A549 (cell line): ENCODE measurements at regions not wholly inside any gene's neighbourhood (a gene's known extent, or its start where the extent isn't known, plus 50 kb on each side); places are given as distances from the start of the nearest gene placed in this dataset.

Experiments used
- ATAC-seq, 2 experiments: fragments of 200-7000 bp in 1 of 2; fragments of >200 bp in 1 of 2; cut with Nextera tagmentation in 1 of 2; cut with Tn5 transposase in 1 of 2; 3 replicates each; pipeline versions ENCODE4 v1.8.0 to v1.9.1; 2018 to 2020; ENCODE audit warnings: mild to moderate bottlenecking in 1 of 2, moderate library complexity in 1 of 2
- CTCF ChIA-PET: fragments of 300-600 bp; sonication (Branson Sonifier 250); formaldehyde crosslinking; extraction: SDS; loops from one replicate; lab custom pipeline; 2021; ENCODE audit warnings: antibody characterized with exemption, inconsistent platforms; lab: Yijun Ruan, JAX
- POLR2A ChIA-PET: fragments of 350-600 bp; formaldehyde crosslinking; extraction: SDS; loops from one replicate; lab custom pipeline; 2021; ENCODE audit warnings: antibody characterized with exemption, inconsistent platforms; lab: Yijun Ruan, JAX
- DNase-seq, 2 experiments: peaks; one replicate each; pipeline versions ENCODE4 v3.0.0 to v3.0.0-alpha.2; 2011 to 2016; ENCODE audit warnings: low read depth in 1 of 2, low spot score in 1 of 2
- FAIRE-seq: peaks from 2 replicates; lab custom pipeline; 2011; peaks lifted over from hg19 to GRCh38; lab: Jason Lieb, UNC
- H3K27ac ChIP-seq, 2 experiments: fragments of >200 bp; sonication (Bioruptor Twin); formaldehyde crosslinking; 3 replicates each; pipeline ENCODE4 v1.5.1; 2016 to 2017
- H3K4me1 ChIP-seq: fragments of >200 bp; sonication (Bioruptor Twin); formaldehyde crosslinking; 3 replicates; pipeline ENCODE4 v1.6.1; 2016
- H3K4me2 ChIP-seq: fragments of >200 bp; sonication (Bioruptor Twin); formaldehyde crosslinking; 3 replicates; pipeline ENCODE4 v1.6.1; 2016
- H3K4me3 ChIP-seq: fragments of >200 bp; sonication (Bioruptor Twin); formaldehyde crosslinking; 3 replicates; pipeline ENCODE4 v1.5.1; 2016
- H3K9me3 ChIP-seq: fragments of >200 bp; sonication (Bioruptor Twin); formaldehyde crosslinking; 3 replicates; pipeline ENCODE4 v1.6.1; 2016
- ATOH8 ChIP-seq: fragments of 250-450 bp; sonication (Bioruptor Pico); IDR thresholded peaks from 2 replicates; pipeline ENCODE4 v1.5.0; 2020; ENCODE audit warnings: low read depth, mild to moderate bottlenecking, moderate library complexity
- BCL3 ChIP-seq: fragments of >200 bp; sonication (Bioruptor Twin); formaldehyde crosslinking; IDR thresholded peaks from 3 replicates; pipeline ENCODE4 v1.6.1; 2016
- BHLHE40 ChIP-seq: IDR thresholded peaks from 2 replicates; pipeline ENCODE4 v1.6.1; 2012; ENCODE audit warnings: low read depth, low read length, inconsistent platforms
- CEBPB ChIP-seq, 2 experiments: fragments of >200 bp in 1 of 2; sonication (Bioruptor Twin) in 1 of 2; formaldehyde crosslinking in 1 of 2; IDR thresholded peaks; 2 replicates each; pipeline ENCODE4 v1.6.1; 2012 to 2016
- CHD2 ChIP-seq: fragments of 150-350 bp; IDR thresholded peaks from 2 replicates; pipeline ENCODE4 v1.6.1; 2014; ENCODE audit warnings: low read length; ENCODE audit not compliant: partially characterized antibody
- CHD4 ChIP-seq: fragments of 200-600 bp; sonication (generic); IDR thresholded peaks from 2 replicates; pipeline ENCODE4 v1.6.1; 2016; ENCODE audit warnings: antibody characterized with exemption, mild to moderate bottlenecking, borderline replicate concordance
- E2F6 ChIP-seq: IDR thresholded peaks from 2 replicates; pipeline ENCODE4 v1.6.1; 2012; ENCODE audit warnings: low read depth, borderline replicate concordance
- FOSL2 ChIP-seq, 2 experiments: fragments of 450-650 bp in 1 of 2; fragments of >200 bp in 1 of 2; sonication (Bioruptor Twin) in 1 of 2; formaldehyde crosslinking; IDR thresholded peaks; 2 replicates each; pipeline versions ENCODE4 v1.5.0 to v1.6.1; 2016 to 2020; ENCODE audit warnings: mild to moderate bottlenecking in 1 of 2, moderate library complexity in 1 of 2
- GATA3 ChIP-seq: IDR thresholded peaks from 2 replicates; pipeline ENCODE4 v1.6.1; 2012; ENCODE audit warnings: borderline replicate concordance
- HES2 ChIP-seq: fragments of >200 bp; sonication (Bioruptor Twin); formaldehyde crosslinking; IDR thresholded peaks from 2 replicates; pipeline ENCODE4 v1.6.1; 2016
- HOXB5 ChIP-seq: fragments of 250-450 bp; sonication (Bioruptor Pico); IDR thresholded peaks from 2 replicates; pipeline ENCODE4 v1.5.0; 2020; ENCODE audit warnings: mild to moderate bottlenecking, moderate library complexity
- JUNB ChIP-seq: fragments of >200 bp; sonication (Bioruptor Twin); formaldehyde crosslinking; IDR thresholded peaks from 2 replicates; pipeline ENCODE4 v1.6.1; 2016
- KDM1A ChIP-seq: fragments of 200-600 bp; sonication (generic); IDR thresholded peaks from 2 replicates; pipeline ENCODE4 v1.6.1; 2016; ENCODE audit warnings: low read depth, mild to moderate bottlenecking
- MAZ ChIP-seq: fragments of 150-350 bp; IDR thresholded peaks from 2 replicates; pipeline ENCODE4 v1.6.1; 2014; ENCODE audit warnings: antibody characterized with exemption, low read depth, low read length, borderline replicate concordance
- MYC ChIP-seq: IDR thresholded peaks from 2 replicates; pipeline ENCODE4 v1.6.1; 2012; ENCODE audit warnings: mild to moderate bottlenecking, inconsistent platforms, low read length, improper control_type of control experiment, borderline replicate concordance
- NPAS2 ChIP-seq: fragments of 250-450 bp; sonication (Bioruptor Pico); IDR thresholded peaks from 2 replicates; pipeline ENCODE4 v1.8.0; 2022; ENCODE audit warnings: mild to moderate bottlenecking, moderate library complexity, borderline replicate concordance
- NR3C1 ChIP-seq: fragments of >200 bp; sonication (Bioruptor Twin); formaldehyde crosslinking; IDR thresholded peaks from 3 replicates; pipeline ENCODE4 v1.6.1; 2017
- POLR2A ChIP-seq: IDR thresholded peaks from 2 replicates; pipeline ENCODE4 v1.6.1; 2012; ENCODE audit warnings: mild to moderate bottlenecking, low read length
- RAD21 ChIP-seq, 2 experiments: fragments of >200 bp in 1 of 2; sonication (Bioruptor Twin) in 1 of 2; formaldehyde crosslinking in 1 of 2; IDR thresholded peaks in 1 of 2; conservative IDR thresholded peaks in 1 of 2; 2 replicates in 1 of 2; 3 replicates in 1 of 2; pipeline ENCODE4 v1.6.1; 2012 to 2018; ENCODE audit warnings: inconsistent platforms in 1 of 2
- REST ChIP-seq: fragments of 200-600 bp; sonication (generic); IDR thresholded peaks from 2 replicates; pipeline ENCODE4 v1.6.1; 2016; ENCODE audit warnings: antibody characterized with exemption, mild to moderate bottlenecking, moderate library complexity
- RFX5 ChIP-seq: fragments of 450-650 bp; IDR thresholded peaks from 2 replicates; pipeline ENCODE4 v1.7.1; 2014; ENCODE audit warnings: antibody characterized with exemption, mild to moderate bottlenecking, moderate library complexity
- SREBF2 ChIP-seq: fragments of 450-650 bp; IDR thresholded peaks from 2 replicates; pipeline ENCODE4 v1.6.1; 2014; ENCODE audit warnings: mild to moderate bottlenecking, moderate library complexity
- ZC3H11A ChIP-seq: fragments of 450-650 bp; IDR thresholded peaks from 2 replicates; pipeline ENCODE4 v1.6.1; 2014; ENCODE audit warnings: antibody characterized with exemption, mild to moderate bottlenecking
- ZNF302 ChIP-seq: fragments of 250-450 bp; sonication (Bioruptor Pico); IDR thresholded peaks from 2 replicates; pipeline ENCODE4 v1.9.0; 2021; ENCODE audit warnings: inconsistent platforms, mild to moderate bottlenecking, moderate library complexity
- ZSCAN20 ChIP-seq: fragments of 250-450 bp; sonication (Bioruptor Pico); IDR thresholded peaks from 2 replicates; pipeline ENCODE4 v1.8.0; 2022; ENCODE audit warnings: mild to moderate bottlenecking, moderate library complexity
- WGBS: methylation state at CpG from one replicate; pipeline ENCODE4 v1.1.6; 2017; ENCODE audit errors: missing lambda C conversion rate; 5-methylcytosine and 5-hydroxymethylcytosine counted together
- TF ChIP-seq, protein P1 (sequence below): fragments of 450-650 bp; IDR thresholded peaks from 2 replicates; pipeline ENCODE4 v1.6.1; 2014; ENCODE audit warnings: antibody characterized with exemption
- TF ChIP-seq, protein P2 (sequence below): IDR thresholded peaks from 2 replicates; pipeline ENCODE4 v1.6.1; 2012

- CTCF ChIA-PET, result no interaction called here
- no peak for FAIRE-seq
Measured at GRCh38 chr16:80175011-80175410, 365.8 kb upstream of the DYNLRB2 start.

GRCh38 chr16:80174416-80174815 is 366.4 kb upstream of the DYNLRB2 start:
- POLR2A ChIA-PET, result interaction anchor here (0.6 kb wide), 1 partner anchor 176 kb away, joined by 3 read pairs; no protein-coding TSS in a partner anchor
- Histone ChIP-seq H3K27ac (peak overlapping the region; percentile 66 to 75), H3K4me2 (peak overlapping the region; percentile 43), H3K4me3 (no peak overlapping the region), H3K9me3 (no peaks in the 10 kb centered on the region), H3K4me1 (peaks cover 38% of the 10 kb centered on the region)
- ATAC-seq, result peak; percentile 65 to 70
- peak in 1 of 2 experiments; percentile 53 for DNase-seq
- WGBS, result 33% methylated on average over 2 of the region's 2 CpGs
- no peak for FAIRE-seq
- CTCF ChIA-PET, result interaction anchor here (1.2 to 1.3 kb wide), 2 partner anchors 17 to 195 kb away, joined by 3 to 5 read pairs; no protein-coding TSS in a partner anchor
- TF ChIP-seq GATA3 (peak; percentile 76; the same call in 1 of the 2 replicates), RAD21 (conservative IDR thresholded peaks at IDR 0.05 in 1 of 2, IDR thresholded peaks at IDR 0.05 in 1 of 2) (peak in 1 of 2 experiments; percentile 12; a peak in 2 of 5 replicates), KDM1A (no peak), CHD2 (no peak), CEBPB (IDR thresholded peaks at IDR 0.05) (peak; percentile 83 to 94), POLR2A (no peak), JUNB (peak; percentile 82), FOSL2 (IDR thresholded peaks at IDR 0.05) (peak; percentile 64), FOSL2 (CRISPR knock-in tag; IDR thresholded peaks at IDR 0.05) (peak; percentile 77), RFX5 (no peak), MAZ (no peak), ATOH8 (no peak)
- TF ChIP-seq, protein P1, sequence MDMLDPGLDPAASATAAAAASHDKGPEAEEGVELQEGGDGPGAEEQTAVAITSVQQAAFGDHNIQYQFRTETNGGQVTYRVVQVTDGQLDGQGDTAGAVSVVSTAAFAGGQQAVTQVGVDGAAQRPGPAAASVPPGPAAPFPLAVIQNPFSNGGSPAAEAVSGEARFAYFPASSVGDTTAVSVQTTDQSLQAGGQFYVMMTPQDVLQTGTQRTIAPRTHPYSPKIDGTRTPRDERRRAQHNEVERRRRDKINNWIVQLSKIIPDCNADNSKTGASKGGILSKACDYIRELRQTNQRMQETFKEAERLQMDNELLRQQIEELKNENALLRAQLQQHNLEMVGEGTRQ, result no peak

More at GRCh38 chr16:80175011-80175410, 365.8 kb upstream of the DYNLRB2 start:
- Histone ChIP-seq H3K9me3 (no peaks in the 10 kb centered on the region), H3K4me2 (peak overlapping the region; percentile 43), H3K4me1 (peaks cover 38% of the 10 kb centered on the region), H3K4me3 (no peak overlapping the region), H3K27ac (peak overlapping the region; percentile 52 to 75)
- DNase-seq (no peak), ATAC-seq (no peak)
- TF ChIP-seq BCL3, result no peak
- no peak for TF ChIP-seq NR3C1
- TF ChIP-seq BHLHE40, result no peak
- TF ChIP-seq RAD21 (conservative IDR thresholded peaks at IDR 0.05 in 1 of 2, IDR thresholded peaks at IDR 0.05 in 1 of 2), result no peak
- no peak for TF ChIP-seq CHD2
- TF ChIP-seq SREBF2, result no peak
- TF ChIP-seq ZNF302 (CRISPR knock-in tag), result no peak
- no peak for TF ChIP-seq ZC3H11A
- no peak for TF ChIP-seq MYC
- TF ChIP-seq CHD4, result no peak
- TF ChIP-seq GATA3, result no peak
- no peak for TF ChIP-seq HES2
- no peak for TF ChIP-seq NPAS2 (CRISPR knock-in tag)
- no peak for TF ChIP-seq ZSCAN20 (CRISPR knock-in tag)
- TF ChIP-seq KDM1A, result no peak
- no peak for TF ChIP-seq E2F6
- TF ChIP-seq POLR2A, result no peak
- TF ChIP-seq HOXB5, result no peak
- no peak for TF ChIP-seq REST
- TF ChIP-seq, protein P2, sequence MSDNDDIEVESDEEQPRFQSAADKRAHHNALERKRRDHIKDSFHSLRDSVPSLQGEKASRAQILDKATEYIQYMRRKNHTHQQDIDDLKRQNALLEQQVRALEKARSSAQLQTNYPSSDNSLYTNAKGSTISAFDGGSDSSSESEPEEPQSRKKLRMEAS, result no peak
- 68% methylated on average over 1 of the region's 1 CpG for WGBS
- POLR2A ChIA-PET, result no interaction called here
